Nephron progenitor cell (in vitro differentiated cells): ENCODE measurements at regions not wholly inside any gene's neighbourhood (a gene's known extent, or its start where the extent isn't known, plus 50 kb on each side); places are given as distances from the start of the nearest gene placed in this dataset.

Source experiments
- DNase-seq: peaks from one replicate; pipeline ENCODE4 v3.0.0; 2021
- H3K27ac Mint-ChIP-seq: 2 replicates; pipeline ENCODE4 v1.8.0; 2021; ENCODE audit warnings: mild to moderate bottlenecking, moderate library complexity, mixed read lengths
- H3K27me3 Mint-ChIP-seq: 2 replicates; pipeline ENCODE4 v1.8.0; 2021; ENCODE audit warnings: mild to moderate bottlenecking, low read depth, mixed read lengths; ENCODE audit not compliant: poor library complexity
- H3K36me3 Mint-ChIP-seq: 2 replicates; pipeline ENCODE4 v1.8.0; 2021; ENCODE audit warnings: low read depth, mixed read lengths
- H3K4me1 Mint-ChIP-seq: 2 replicates; pipeline ENCODE4 v1.8.0; 2021; ENCODE audit warnings: mixed read lengths
- H3K4me3 Mint-ChIP-seq: 2 replicates; pipeline ENCODE4 v1.8.0; 2021; ENCODE audit warnings: mild to moderate bottlenecking, moderate library complexity, mixed read lengths
- H3K9me3 Mint-ChIP-seq: 2 replicates; pipeline ENCODE4 v1.8.0; 2021; ENCODE audit warnings: mild to moderate bottlenecking, moderate library complexity, mixed read lengths
- TF ChIP-seq, protein P1 (sequence below): fragments of 200-600 bp; sonication (generic); IDR thresholded peaks from 2 replicates; pipeline ENCODE4 v1.5.0; 2021; ENCODE audit warnings: antibody characterized with exemption

DNA sequence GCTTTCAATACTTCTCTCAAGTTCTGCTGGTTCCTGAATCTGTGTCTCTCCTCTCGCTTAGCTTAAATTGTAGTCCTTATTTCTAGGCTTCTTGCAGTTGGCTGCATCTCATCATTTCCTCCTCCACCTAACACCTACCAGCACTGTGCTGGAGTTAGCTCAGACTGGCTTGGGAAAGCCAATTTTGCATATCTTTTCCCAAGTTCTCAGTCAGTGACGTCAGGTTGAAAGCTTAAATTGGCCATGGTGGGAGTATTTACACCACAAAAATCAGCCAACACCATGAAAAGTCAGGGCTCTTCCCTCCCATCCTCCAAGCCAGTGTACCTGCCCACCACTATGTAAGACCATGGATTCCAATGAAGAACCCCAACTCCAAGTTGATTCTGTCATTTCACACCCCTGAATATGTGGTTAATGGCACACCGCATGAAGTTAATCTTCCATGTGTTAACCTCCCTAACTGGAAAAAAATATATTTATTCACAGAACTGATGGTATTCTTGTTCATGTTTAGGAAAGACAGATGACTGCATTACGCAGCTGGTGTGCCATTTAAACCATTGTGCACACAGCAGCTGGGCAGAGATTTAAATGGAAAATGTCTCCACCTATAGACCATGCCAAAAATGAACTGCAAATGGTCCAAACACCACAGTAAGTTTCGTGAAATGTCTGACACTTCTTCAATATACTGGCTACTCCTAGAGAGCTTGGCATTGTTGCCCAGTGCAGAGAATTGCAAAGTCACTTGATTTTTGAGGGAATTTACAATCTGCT is 274.1 kb upstream of the MAP3K7 start:
- no peak for DNase-seq
- TF ChIP-seq, protein P1, sequence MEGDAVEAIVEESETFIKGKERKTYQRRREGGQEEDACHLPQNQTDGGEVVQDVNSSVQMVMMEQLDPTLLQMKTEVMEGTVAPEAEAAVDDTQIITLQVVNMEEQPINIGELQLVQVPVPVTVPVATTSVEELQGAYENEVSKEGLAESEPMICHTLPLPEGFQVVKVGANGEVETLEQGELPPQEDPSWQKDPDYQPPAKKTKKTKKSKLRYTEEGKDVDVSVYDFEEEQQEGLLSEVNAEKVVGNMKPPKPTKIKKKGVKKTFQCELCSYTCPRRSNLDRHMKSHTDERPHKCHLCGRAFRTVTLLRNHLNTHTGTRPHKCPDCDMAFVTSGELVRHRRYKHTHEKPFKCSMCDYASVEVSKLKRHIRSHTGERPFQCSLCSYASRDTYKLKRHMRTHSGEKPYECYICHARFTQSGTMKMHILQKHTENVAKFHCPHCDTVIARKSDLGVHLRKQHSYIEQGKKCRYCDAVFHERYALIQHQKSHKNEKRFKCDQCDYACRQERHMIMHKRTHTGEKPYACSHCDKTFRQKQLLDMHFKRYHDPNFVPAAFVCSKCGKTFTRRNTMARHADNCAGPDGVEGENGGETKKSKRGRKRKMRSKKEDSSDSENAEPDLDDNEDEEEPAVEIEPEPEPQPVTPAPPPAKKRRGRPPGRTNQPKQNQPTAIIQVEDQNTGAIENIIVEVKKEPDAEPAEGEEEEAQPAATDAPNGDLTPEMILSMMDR = peak; percentile 16
- Mint-ChIP-seq H3K4me3 (no peak overlapping the region), H3K27me3 (peaks cover 4% of the 10 kb centered on the region), H3K9me3 (no peaks in the 10 kb centered on the region), H3K36me3 (no peaks in the 10 kb centered on the region), H3K27ac (no peak overlapping the region), H3K4me1 (peaks cover 5% of the 10 kb centered on the region)

DNA sequence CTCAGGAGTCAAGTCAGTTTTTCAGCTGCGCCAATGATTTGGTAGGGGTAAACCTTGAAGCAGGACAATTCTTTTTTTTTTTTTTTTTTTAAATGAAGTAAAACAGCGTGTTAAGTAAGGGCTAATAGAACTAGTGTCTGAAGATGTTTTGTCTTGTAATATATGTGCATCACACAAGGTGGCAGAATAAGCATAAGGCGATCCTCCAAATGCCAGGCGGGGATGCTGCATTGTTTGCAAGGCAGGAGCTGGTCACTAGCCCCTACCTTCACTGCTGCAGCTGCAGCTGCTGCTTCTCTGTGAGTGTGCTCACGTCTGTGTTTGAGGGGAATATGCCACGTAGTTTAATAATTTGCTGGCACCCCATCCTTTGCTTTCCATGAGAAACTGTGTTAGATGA is 272.7 kb upstream of the MAP3K7 start:
- H3K4me1 Mint-ChIP-seq = peaks cover 5% of the 10 kb centered on the region
- DNase-seq = no peak
- no peaks in the 10 kb centered on the region for H3K36me3 Mint-ChIP-seq
- H3K27ac Mint-ChIP-seq = no peak overlapping the region
- peaks cover 4% of the 10 kb centered on the region for H3K27me3 Mint-ChIP-seq
- H3K9me3 Mint-ChIP-seq = no peaks in the 10 kb centered on the region
- TF ChIP-seq, protein P1 = no peak
- no peak overlapping the region for H3K4me3 Mint-ChIP-seq

DNA sequence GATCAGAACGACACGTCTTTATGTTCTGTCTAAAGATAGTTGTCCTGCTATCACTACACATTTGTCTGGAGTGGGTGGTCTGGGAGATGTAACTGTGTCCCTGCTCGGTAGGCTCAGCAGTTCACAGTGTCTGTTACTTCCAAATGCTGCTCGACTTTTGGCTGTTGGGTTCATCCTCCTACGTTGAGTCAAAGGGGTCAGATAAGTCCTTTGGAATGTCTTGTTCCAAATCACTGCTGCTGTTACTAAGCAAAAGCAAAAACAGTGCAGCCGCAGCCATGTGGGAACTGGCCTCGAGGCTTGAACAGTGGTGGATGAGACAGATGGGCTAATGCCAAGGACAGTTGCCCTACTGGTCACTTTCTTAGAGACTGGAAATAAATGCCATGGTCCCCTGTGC is 272.2 kb upstream of the MAP3K7 start:
- Mint-ChIP-seq H3K27ac (no peak overlapping the region), H3K36me3 (no peaks in the 10 kb centered on the region), H3K9me3 (no peaks in the 10 kb centered on the region), H3K4me1 (peaks cover 5% of the 10 kb centered on the region), H3K4me3 (no peak overlapping the region), H3K27me3 (peaks cover 4% of the 10 kb centered on the region)
- TF ChIP-seq, protein P1 = no peak
- no peak for DNase-seq

DNA sequence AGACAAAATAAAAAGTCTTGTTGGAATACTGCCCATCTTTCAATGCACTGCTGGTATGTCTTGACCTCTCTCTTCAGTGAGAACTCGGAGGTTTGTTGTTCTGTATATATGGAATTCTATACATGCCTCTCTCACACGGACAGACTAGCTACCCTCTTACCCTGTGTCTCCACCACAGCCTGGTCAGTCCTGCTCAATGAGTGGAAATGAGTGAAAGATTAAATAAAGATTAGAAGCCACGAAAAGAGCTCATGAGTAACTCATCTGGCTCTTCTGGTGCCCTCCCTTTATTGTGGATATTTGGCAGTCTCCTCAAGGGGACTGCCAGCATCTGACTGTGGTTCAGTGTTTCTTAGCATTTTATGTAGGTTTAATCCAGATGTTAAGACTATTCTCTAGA is 262.8 kb upstream of the MAP3K7 start:
- H3K36me3 Mint-ChIP-seq = no peaks in the 10 kb centered on the region
- H3K27ac Mint-ChIP-seq = peak overlapping the region; percentile 24
- TF ChIP-seq, protein P1 = no peak
- H3K9me3 Mint-ChIP-seq = no peaks in the 10 kb centered on the region
- DNase-seq = no peak
- peaks cover 3% of the 10 kb centered on the region for H3K27me3 Mint-ChIP-seq
- no peak overlapping the region for H3K4me3 Mint-ChIP-seq
- H3K4me1 Mint-ChIP-seq = peaks cover 11% of the 10 kb centered on the region

DNA sequence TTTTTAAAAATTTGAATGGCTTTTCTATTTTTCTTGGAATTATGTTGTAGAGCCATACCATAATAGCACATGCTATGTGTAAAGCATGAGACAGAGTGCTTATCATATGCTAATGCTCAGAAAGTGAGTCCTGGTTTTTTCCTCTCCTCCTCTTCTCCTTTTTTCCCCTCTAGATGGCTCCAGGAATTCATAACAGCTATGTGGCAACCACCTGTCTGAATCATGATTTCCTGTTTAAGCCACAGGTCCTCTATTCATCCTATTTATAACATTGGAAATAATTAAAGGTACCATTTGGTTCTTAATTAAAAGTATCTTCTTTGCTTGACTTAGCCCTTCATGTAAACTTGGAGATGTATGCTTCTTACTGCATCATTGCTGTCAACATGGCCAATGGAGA is 260.0 kb upstream of the MAP3K7 start:
- Mint-ChIP-seq H3K36me3 (no peaks in the 10 kb centered on the region), H3K27me3 (peaks cover 3% of the 10 kb centered on the region), H3K4me1 (peaks cover 11% of the 10 kb centered on the region), H3K27ac (no peak overlapping the region), H3K9me3 (no peaks in the 10 kb centered on the region), H3K4me3 (no peak overlapping the region)
- TF ChIP-seq, protein P1 = no peak
- no peak for DNase-seq

DNA sequence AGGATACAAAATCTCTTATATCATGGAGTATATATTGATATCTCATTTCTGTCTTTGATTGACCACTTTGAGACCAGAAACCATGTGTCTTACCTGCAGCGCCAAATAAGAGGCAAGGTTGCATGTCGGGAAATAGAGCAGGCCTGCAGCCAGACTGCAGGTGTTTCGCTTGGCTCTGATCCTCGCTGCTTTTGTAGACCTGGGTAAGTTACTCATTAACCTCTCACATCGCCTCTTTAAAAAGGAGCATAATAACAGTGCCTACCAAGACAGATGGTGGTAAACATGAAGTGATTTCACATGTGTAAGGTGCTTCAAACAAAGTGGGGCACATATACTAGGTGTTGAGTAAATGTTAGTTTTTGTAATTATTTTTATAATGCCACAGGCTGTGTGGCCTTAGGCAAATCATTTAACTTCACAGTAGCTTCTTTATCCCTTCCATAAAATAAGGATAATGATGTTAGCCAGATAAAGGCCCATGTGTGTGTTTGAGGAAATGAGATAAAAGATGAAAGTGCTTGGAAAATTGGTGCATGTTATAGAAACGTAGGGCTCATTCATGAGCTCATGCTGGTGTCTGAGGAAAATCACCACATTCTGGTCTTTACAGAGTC is 248.8 kb upstream of the MAP3K7 start:
- H3K36me3 Mint-ChIP-seq = no peaks in the 10 kb centered on the region
- H3K27ac Mint-ChIP-seq = no peak overlapping the region
- H3K27me3 Mint-ChIP-seq = peaks cover 7% of the 10 kb centered on the region
- H3K9me3 Mint-ChIP-seq = peaks cover 9% of the 10 kb centered on the region
- no peaks in the 10 kb centered on the region for H3K4me1 Mint-ChIP-seq
- DNase-seq = no peak
- TF ChIP-seq, protein P1 = no peak
- no peak overlapping the region for H3K4me3 Mint-ChIP-seq
